ENCODE measurements at regions not wholly inside any gene's neighbourhood (a gene's known extent, or its start where the extent isn't known, plus 50 kb on each side); places are given as distances from the start of the nearest gene placed in this dataset.

GRCh38 chr18:8966821-8967220, 135.7 kb upstream of the NDUFV2 start:
- ATAC-seq (ENCODE audit: low FRiP score in 2 of 2) (no peak), DNase-seq (no peak)
- H3K27ac ChIP-seq: no peak overlapping the region
- H3K27me3 ChIP-seq: no peaks in the 10 kb centered on the region
- no peaks in the 10 kb centered on the region for H3K36me3 ChIP-seq
- TF ChIP-seq EP300 (IDR thresholded peaks at IDR 0.05): no peak
- no peak for TF ChIP-seq POLR2AphosphoS5 (IDR thresholded peaks at IDR 0.05)
- no peak for TF ChIP-seq CTCF (IDR thresholded peaks at IDR 0.05)
- no peak for TF ChIP-seq POLR2A (IDR thresholded peaks at IDR 0.05)
- no peaks in the 10 kb centered on the region for H3K4me1 ChIP-seq
- WGBS, 2 donors: 66 to 69% methylated on average over 3 of the region's 3 CpGs
- H3K4me3 ChIP-seq: no peak overlapping the region
- no peaks in the 10 kb centered on the region for H3K9me3 ChIP-seq

GRCh38 chr18:8967573-8967972, 134.9 kb upstream of the NDUFV2 start:
- TF ChIP-seq POLR2AphosphoS5 (IDR thresholded peaks at IDR 0.05): no peak
- TF ChIP-seq POLR2A (IDR thresholded peaks at IDR 0.05): no peak
- TF ChIP-seq CTCF (IDR thresholded peaks at IDR 0.05): no peak
- TF ChIP-seq EP300 (IDR thresholded peaks at IDR 0.05): no peak
- H3K9me3 ChIP-seq: no peaks in the 10 kb centered on the region
- ATAC-seq (ENCODE audit: low FRiP score in 2 of 2) (no peak), DNase-seq (no peak)
- H3K4me1 ChIP-seq: no peaks in the 10 kb centered on the region
- no peaks in the 10 kb centered on the region for H3K27me3 ChIP-seq
- no peak overlapping the region for H3K27ac ChIP-seq
- H3K36me3 ChIP-seq: no peaks in the 10 kb centered on the region
- no peak overlapping the region for H3K4me3 ChIP-seq
- 95 to 96% methylated on average over 6 of the region's 6 CpGs for WGBS, 2 donors

GRCh38 chr18:8969639-8970390, 132.7 kb upstream of the NDUFV2 start:
- DNase-seq (no peak), ATAC-seq (ENCODE audit: low FRiP score in 2 of 2) (no peak)
- H3K4me1 ChIP-seq: no peaks in the 10 kb centered on the region
- TF ChIP-seq CTCF (IDR thresholded peaks at IDR 0.05): no peak
- TF ChIP-seq EP300 (IDR thresholded peaks at IDR 0.05): no peak
- no peak for TF ChIP-seq POLR2AphosphoS5 (IDR thresholded peaks at IDR 0.05)
- no peak for TF ChIP-seq POLR2A (IDR thresholded peaks at IDR 0.05)
- H3K27ac ChIP-seq: no peak overlapping the region
- H3K9me3 ChIP-seq: no peaks in the 10 kb centered on the region
- 60 to 63% methylated on average over 4 of the region's 4 CpGs for WGBS, 2 donors
- no peaks in the 10 kb centered on the region for H3K36me3 ChIP-seq
- no peaks in the 10 kb centered on the region for H3K27me3 ChIP-seq
- H3K4me3 ChIP-seq: no peak overlapping the region

GRCh38 chr18:8970843-8971242, 131.7 kb upstream of the NDUFV2 start:
- WGBS, 2 donors: 88 to 98% methylated on average over 4 to 6 of the region's 6 CpGs
- no peak for TF ChIP-seq EP300 (IDR thresholded peaks at IDR 0.05)
- TF ChIP-seq CTCF (IDR thresholded peaks at IDR 0.05): no peak
- no peak for TF ChIP-seq POLR2AphosphoS5 (IDR thresholded peaks at IDR 0.05)
- DNase-seq (no peak), ATAC-seq (ENCODE audit: low FRiP score in 2 of 2) (no peak)
- H3K9me3 ChIP-seq: no peaks in the 10 kb centered on the region
- no peaks in the 10 kb centered on the region for H3K36me3 ChIP-seq
- no peak overlapping the region for H3K4me3 ChIP-seq
- no peaks in the 10 kb centered on the region for H3K4me1 ChIP-seq
- H3K27me3 ChIP-seq: no peaks in the 10 kb centered on the region
- no peak overlapping the region for H3K27ac ChIP-seq

- no peaks in the 10 kb centered on the region for H3K27me3 ChIP-seq
- DNase-seq: no peak
- no peaks in the 10 kb centered on the region for H3K36me3 ChIP-seq
- TF ChIP-seq CTCF (IDR thresholded peaks at IDR 0.05): no peak
- no peak for TF ChIP-seq EP300 (IDR thresholded peaks at IDR 0.05)
- no peak for TF ChIP-seq POLR2A (IDR thresholded peaks at IDR 0.05)
- TF ChIP-seq POLR2AphosphoS5 (IDR thresholded peaks at IDR 0.05): no peak
- H3K27ac ChIP-seq: no peak overlapping the region
- WGBS, 2 donors: 66 to 86% methylated on average over 7 of the region's 7 CpGs
- no peak overlapping the region for H3K4me3 ChIP-seq
- no peaks in the 10 kb centered on the region for H3K4me1 ChIP-seq
- no peaks in the 10 kb centered on the region for H3K9me3 ChIP-seq
- ATAC-seq (ENCODE audit: low FRiP score in 2 of 2): no peak
These were observed 130.4 kb upstream of the NDUFV2 start for GRCh38 chr18:8972116-8972515.
